ENCODE measurements at regions not wholly inside any gene's neighbourhood (a gene's known extent, or its start where the extent isn't known, plus 50 kb on each side); places are given as distances from the start of the nearest gene placed in this dataset.

DNA sequence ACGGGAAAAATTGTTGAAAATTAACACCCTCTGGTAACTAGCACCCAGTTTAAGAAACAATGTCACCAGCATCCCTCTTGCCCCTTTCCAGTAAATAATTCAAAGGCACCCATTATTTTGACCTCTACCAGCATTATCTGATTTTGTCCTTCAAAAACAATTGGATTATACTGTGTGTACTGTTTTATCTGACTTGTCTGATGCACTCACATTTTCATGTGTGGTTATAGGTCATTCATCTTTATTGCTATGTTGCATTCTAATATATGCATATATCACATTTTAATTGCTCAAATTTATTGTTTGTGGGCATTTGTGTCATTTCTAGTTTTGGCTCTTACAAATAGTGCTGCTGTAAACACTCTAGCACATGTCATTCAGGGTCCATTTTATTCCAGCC lies 260.9 kb upstream of the PRDM1 start:
- H3K4me1 ChIP-seq: no peaks in the 10 kb centered on the region
- H3K36me3 ChIP-seq (ENCODE audit: low read depth, missing control alignments): no peaks in the 10 kb centered on the region
- TF ChIP-seq, protein P1, sequence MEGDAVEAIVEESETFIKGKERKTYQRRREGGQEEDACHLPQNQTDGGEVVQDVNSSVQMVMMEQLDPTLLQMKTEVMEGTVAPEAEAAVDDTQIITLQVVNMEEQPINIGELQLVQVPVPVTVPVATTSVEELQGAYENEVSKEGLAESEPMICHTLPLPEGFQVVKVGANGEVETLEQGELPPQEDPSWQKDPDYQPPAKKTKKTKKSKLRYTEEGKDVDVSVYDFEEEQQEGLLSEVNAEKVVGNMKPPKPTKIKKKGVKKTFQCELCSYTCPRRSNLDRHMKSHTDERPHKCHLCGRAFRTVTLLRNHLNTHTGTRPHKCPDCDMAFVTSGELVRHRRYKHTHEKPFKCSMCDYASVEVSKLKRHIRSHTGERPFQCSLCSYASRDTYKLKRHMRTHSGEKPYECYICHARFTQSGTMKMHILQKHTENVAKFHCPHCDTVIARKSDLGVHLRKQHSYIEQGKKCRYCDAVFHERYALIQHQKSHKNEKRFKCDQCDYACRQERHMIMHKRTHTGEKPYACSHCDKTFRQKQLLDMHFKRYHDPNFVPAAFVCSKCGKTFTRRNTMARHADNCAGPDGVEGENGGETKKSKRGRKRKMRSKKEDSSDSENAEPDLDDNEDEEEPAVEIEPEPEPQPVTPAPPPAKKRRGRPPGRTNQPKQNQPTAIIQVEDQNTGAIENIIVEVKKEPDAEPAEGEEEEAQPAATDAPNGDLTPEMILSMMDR (IDR thresholded peaks at IDR 0.05): no peak
- no peak for TF ChIP-seq POLR2A (IDR thresholded peaks at IDR 0.05)
- no peaks in the 10 kb centered on the region for H3K27me3 ChIP-seq
- H3K4me3 ChIP-seq: no peak overlapping the region
- no peaks in the 10 kb centered on the region for H3K9me3 ChIP-seq
- 75 to 88% methylated on average over 1 of the region's 1 CpG for WGBS, 2 donors
- no peak for DNase-seq
- intact Hi-C loops (cut with DNase I; ENCODE audit: low total_unique reads): no loop called here
- H3K27ac ChIP-seq: no peak overlapping the region

DNA sequence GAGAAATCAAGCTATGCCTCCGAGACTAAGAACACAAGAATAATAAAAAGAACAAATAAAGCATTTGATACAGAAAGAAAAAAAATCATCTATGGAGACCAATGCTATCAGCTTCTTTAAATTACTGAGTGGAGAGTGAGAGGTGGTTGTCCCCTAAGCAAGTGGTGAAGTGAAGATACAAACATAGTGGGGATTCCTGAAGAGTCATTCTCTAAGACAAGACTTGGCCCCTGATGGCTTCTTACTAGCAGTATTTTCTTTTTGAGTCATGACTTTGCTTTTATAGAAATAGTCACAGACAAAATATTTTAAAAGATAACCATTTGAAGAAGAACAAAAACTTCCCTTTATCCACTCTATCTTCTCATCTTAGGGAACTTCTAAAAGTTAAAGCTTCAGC lies 261.4 kb upstream of the PRDM1 start:
- 80 to 83% methylated on average over 1 of the region's 1 CpG for WGBS, 2 donors
- Histone ChIP-seq H3K27ac (no peak overlapping the region), H3K9me3 (no peaks in the 10 kb centered on the region), H3K36me3 (ENCODE audit: low read depth, missing control alignments) (no peaks in the 10 kb centered on the region), H3K27me3 (no peaks in the 10 kb centered on the region), H3K4me1 (no peaks in the 10 kb centered on the region), H3K4me3 (no peak overlapping the region)
- DNase-seq: no peak
- no peak for TF ChIP-seq POLR2A (IDR thresholded peaks at IDR 0.05)
- TF ChIP-seq, protein P1 (IDR thresholded peaks at IDR 0.05): no peak
- intact Hi-C loops (cut with DNase I; ENCODE audit: low total_unique reads): no loop called here

DNA sequence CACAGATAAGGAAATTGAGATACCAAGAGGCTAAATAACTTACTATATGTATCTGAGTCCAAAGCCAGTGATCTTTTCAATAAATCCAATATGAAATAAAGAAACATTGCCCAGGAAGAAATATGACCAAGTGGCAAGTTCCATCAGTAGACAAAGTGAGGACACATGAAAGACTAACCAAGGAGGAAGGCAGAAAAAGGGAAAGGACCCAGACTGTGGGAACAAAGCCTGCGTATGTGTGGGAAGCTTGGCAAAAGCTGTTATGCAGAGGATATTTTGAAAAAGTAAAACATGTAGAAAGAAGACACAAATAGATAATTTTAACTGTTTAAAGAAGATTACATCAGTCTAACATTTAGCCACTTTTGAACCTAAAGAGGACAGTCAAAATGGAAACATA lies 264.4 kb upstream of the PRDM1 start:
- no peak for DNase-seq
- no peak overlapping the region for H3K4me3 ChIP-seq
- 68 to 69% methylated on average over 1 of the region's 1 CpG for WGBS, 2 donors
- TF ChIP-seq POLR2A (IDR thresholded peaks at IDR 0.05): no peak
- TF ChIP-seq, protein P1 (IDR thresholded peaks at IDR 0.05): no peak
- intact Hi-C loops (cut with DNase I; ENCODE audit: low total_unique reads): no loop called here
- no peaks in the 10 kb centered on the region for H3K36me3 ChIP-seq (ENCODE audit: low read depth, missing control alignments)
- no peaks in the 10 kb centered on the region for H3K4me1 ChIP-seq
- H3K9me3 ChIP-seq: no peaks in the 10 kb centered on the region
- no peak overlapping the region for H3K27ac ChIP-seq
- no peaks in the 10 kb centered on the region for H3K27me3 ChIP-seq

DNA sequence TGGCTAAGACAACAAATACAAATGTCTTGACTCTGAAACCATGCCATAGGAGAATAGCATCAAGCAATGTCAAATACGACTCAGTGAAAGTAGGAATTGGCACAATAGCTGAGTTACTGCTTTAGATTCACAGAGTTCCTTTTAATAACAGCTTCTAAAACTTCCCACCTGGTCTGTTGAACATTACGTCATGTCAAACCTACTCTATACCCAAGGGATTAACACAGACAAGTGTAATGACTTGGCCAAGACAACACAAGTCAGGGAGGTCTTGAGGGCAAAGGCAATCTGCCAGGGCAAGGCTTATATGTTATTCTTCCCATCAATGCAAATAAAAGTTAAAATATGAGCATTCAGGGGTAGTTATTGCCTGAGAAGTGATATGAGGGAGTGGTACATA lies 265.1 kb upstream of the PRDM1 start:
- no peak for TF ChIP-seq POLR2A (IDR thresholded peaks at IDR 0.05)
- TF ChIP-seq, protein P1 (IDR thresholded peaks at IDR 0.05): no peak
- H3K9me3 ChIP-seq: no peaks in the 10 kb centered on the region
- intact Hi-C loops (cut with DNase I; ENCODE audit: low total_unique reads): no loop called here
- no peaks in the 10 kb centered on the region for H3K27me3 ChIP-seq
- no peak overlapping the region for H3K27ac ChIP-seq
- no peaks in the 10 kb centered on the region for H3K4me1 ChIP-seq
- no peaks in the 10 kb centered on the region for H3K36me3 ChIP-seq (ENCODE audit: low read depth, missing control alignments)
- 82 to 85% methylated on average over 2 of the region's 2 CpGs for WGBS, 2 donors
- no peak for DNase-seq
- no peak overlapping the region for H3K4me3 ChIP-seq

DNA sequence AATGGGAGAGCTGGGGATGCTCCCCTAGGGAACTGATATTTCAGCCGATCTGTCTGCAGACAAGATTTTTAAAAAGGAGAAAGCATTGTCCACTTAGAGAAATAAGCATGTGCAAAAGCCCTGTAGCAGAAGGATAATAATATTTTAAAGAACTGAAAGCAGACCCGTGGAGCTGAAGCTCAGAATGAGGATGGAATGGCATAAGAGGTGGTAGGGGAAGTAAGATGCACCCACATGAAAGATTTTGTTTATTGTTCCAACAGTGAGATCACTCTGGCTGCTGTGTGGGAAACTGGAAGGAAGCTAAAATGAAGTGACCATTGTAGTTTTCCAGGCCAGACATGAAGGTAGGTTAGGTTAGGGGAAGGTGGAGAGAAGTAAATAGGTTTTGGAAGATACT lies 266.4 kb upstream of the PRDM1 start:
- intact Hi-C loops (cut with DNase I; ENCODE audit: low total_unique reads): no loop called here

More for the DNA sequence above, 266.4 kb upstream of the PRDM1 start:
- TF ChIP-seq, protein P1 (IDR thresholded peaks at IDR 0.05): no peak
- no peak for TF ChIP-seq POLR2A (IDR thresholded peaks at IDR 0.05)
- Histone ChIP-seq H3K27me3 (no peaks in the 10 kb centered on the region), H3K4me3 (no peak overlapping the region), H3K9me3 (no peaks in the 10 kb centered on the region), H3K4me1 (no peaks in the 10 kb centered on the region), H3K36me3 (ENCODE audit: low read depth, missing control alignments) (no peaks in the 10 kb centered on the region), H3K27ac (no peak overlapping the region)
- DNase-seq: no peak
- 69 to 77% methylated on average over 2 of the region's 2 CpGs for WGBS, 2 donors

Data from testis (tissue), 2 donors.